SK-MEL-5 (cell line): ENCODE measurements at regions not wholly inside any gene's neighbourhood (a gene's known extent, or its start where the extent isn't known, plus 50 kb on each side); places are given as distances from the start of the nearest gene placed in this dataset.

Experiments used
- DNase-seq: peaks from one replicate; pipeline ENCODE4 v3.0.0-alpha.2; 2016; ENCODE audit warnings: low read depth, low spot score
- in situ Hi-C: cut with HindIII; loops from 2 replicates; pipeline ENCODE4 v1.10.0; 2016; ENCODE audit warnings: low sequenced_read_pairs, high pct_unique_total_duplicates, low pct_unique_long_range_greater_than_20kb

DNA sequence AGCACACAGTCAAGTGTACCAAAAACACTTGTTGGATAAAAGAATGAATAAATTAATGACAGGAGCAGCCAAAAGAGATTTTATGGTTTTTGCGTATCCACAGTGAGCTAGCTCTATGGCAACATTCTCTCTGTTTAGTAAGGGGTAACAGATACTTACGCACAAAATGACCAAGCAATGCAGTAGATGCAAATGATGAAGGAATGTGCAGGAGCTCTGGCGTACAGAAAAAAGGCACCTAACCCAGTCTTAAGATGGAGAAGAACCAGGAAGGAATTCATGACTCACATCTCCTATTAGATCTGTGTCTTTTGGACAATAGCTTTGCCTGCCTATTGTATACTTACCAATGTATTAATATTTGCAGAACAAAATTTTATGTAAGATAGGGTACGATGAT is 191.9 kb upstream of the PREP start:
- DNase-seq = no peak
- in situ Hi-C loops = no loop called here

DNA sequence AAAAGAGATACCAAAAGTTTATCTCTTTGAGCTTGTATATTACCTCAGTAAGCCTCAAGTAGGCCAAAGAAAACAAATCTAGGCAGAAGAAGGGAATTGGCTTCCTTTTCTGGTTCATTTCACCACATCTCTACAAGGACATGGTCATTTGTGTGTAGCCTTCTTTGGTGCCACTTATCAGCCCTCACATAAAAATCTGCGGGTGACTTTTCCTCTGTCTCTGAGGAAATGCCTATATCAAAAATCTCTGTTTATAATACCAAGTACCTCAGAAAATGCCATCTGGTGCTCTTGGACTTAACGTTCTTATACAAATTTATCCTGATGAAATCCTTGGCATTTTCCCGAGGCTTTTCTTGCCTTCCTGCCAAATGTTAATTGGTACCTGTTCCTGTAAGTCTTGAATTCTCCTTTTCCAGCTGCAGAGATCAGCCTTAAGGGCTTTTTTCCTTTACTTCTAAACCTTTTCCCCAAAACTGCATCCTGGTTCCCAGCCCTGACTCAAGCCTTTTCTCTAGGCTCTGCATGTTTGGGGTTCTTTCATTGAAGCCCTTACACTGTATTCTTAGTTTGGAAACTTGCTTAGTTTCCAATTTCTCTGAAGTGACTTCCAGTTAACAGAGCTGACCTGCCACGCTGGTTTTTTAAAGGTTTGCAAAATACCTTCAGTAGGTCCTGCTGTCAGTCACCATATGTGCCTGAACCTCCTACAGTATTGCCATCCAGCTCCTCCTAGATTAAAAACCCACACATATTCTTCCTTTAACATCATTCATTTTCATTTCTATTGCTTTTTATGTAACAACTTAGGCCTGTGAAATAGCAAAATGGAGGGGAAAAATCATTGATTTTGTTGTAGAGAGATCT is 191.2 kb upstream of the PREP start:
- DNase-seq = no peak
- in situ Hi-C loops = no loop called here

DNA sequence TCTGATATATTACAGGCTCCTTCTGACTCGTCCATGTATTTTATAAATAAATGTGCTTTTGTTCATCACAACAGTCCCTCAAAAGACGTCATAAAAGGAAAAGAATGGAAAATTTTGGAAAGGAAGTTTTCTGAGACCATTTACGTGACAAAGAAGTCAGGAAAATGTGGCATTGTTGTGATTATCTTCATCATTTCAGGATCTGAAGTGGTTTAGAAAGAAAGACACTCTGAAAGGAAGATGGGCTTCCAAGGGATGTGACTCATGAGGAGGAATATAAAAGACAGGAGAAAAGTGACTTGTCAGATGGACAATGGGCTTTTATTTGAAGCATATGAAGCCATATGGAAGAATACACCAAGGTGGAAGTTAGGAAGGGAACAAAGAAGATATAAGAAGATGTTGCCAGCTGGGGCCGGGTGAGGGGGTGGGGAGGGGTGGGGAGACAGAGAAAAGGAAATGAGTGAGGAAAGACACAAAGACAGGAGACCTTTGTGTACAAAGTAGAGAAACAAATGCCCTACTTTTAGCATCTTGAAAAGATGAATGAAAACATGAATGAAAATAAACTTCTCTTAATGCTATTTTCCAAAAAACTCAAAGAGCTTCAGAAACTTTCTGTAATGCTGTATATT is 190.3 kb upstream of the PREP start:
- in situ Hi-C loops = no loop called here
- peak; percentile 15 for DNase-seq

DNA sequence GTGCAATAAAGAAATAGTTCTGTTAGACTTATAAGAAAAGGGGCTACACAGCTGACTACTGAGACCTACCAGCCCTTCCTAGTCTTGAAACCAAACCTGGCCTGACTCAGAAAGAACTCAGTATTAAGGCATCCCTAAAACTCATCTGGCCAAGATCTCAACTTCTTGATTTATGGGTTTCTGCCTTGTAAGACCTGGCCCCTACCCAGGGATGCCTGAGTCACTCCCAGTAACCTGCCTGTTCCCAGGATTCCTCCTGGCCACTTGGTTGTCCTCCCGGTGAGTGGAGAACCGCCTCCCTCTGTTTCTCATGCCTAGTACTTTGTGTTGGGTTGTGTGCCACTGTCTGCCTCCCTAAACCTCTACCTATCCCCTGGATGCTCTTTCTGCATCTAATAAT is 189.4 kb upstream of the PREP start:
- no peak for DNase-seq
- in situ Hi-C loops = no loop called here

DNA sequence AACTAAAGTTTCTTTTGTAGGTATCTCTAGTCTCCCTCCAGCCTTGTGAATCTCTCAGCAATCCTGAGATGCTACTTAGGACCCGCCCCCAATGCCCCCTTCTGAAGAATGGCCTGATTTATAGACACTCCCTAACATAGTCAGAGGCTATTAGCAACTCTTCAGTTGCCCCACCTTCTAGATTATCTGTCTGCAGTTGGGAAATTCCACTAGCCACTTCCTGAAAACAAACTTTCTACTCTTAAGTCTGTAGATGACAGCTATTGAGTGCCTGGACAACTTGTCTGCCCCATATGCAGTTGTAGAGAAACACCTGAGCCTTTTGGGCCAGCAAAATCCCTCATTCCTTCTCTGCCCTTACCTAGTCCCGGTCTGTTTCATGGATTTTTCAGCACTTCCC is 188.2 kb upstream of the PREP start:
- DNase-seq = no peak
- in situ Hi-C loops = no loop called here

DNA sequence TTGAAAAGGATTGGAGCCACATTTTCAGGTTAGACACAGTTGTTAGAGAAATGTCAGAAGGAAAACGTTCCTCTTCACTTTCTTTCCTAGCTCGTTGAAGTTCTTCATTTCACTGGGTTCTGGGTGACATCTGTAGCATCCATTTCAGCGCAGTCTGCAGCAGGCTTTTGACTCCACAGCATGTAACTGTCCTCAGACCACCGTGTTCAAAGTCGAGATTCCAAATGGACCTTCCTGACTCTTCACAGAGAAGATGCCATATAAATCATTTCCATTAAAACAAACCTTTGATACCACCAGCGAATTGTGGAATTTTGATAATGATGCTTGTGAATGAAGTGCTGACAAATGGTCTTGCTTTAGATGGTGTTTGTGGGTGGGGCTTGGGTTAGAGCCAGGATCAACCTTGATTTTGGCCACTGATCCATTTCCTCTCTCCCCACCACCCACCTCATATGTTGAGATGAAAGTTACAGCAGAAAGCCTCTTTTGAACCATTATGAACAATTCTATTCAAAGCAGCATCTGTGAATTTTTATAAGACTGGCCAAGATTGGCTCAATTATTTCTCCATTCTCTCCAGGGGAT is 185.3 kb upstream of the PREP start:
- in situ Hi-C loops = no loop called here

DNA sequence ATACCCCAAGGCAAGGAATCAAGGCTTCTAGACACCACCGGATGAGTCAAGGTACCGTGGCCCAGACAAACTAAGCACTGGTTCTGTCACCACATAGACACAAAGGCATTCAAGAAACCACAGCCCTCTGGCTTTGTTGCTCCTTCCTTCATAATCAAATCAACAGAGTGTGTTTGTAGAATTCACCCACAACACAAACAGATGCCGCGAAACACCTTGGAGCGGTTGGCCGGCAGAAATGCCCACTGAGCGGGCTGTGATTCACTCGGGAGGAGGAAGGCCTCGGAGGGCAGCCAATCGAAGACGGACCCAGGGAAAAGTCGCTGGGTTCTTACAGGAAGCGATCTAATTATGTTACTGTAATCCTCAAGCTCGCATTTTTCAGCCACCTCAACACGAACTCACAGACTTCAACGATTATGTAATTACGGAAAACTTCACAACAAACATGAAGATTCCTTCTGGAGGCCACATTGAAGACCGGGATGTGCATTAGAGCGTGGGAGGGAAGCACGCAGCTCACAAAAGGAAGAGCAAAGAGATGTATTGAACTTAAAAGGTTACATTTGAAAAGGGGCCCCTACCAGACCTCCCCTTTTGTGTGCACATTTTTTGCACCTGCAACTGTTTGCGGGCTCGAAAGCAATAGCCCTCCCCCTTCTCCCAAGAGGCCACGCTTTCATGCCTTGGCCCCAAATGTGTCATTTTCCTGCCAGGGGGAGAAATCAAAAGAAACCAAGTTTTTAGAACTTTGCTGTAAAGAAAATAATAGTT is 184.7 kb upstream of the PREP start:
- in situ Hi-C loops = no loop called here
- DNase-seq = no peak

More for the DNA sequence above, 185.3 kb upstream of the PREP start:
- DNase-seq = no peak

DNA sequence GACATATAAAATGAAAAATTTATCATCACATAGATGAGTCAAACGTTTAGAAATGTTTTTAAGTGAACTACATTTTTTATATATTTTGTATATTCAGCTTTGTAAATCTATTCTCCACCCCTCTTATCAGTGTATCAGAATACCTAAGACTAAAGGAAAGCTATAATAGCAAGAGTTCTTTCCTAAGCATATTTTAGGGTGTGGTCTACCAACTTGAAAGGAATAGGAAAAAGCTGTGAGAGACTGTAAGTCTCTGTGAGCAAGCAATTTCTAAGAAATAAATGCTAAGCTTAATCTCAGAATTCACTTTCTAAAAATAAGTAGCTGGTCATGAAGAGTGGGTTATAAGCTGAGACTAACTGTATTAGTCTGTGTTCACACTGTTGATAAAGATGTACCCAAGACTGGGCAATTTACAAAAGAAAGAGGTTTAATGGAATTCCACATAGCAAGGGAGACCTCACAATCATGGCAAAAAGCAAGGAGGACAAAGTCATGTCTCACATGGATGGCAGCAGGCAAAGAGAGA is 175.4 kb upstream of the PREP start:
- in situ Hi-C loops = no loop called here
- DNase-seq = no peak

DNA sequence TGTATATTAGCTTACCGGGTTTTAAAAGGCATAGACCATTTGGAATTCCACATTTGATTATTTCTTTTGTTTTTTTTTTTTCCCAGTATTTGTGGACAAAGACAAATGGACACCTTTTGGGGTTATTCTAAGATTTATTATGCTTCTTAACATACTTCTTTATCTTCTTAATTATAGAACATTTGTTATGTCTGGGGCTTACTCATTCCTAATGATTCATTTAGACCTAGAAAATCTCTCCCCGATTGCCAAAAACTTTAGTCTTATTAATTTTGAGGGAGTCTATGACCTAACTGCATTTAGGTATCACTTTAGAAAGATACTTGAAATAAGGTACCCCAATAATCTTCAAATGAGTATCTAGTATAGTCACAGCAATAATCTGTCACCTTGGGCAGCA is 170.7 kb upstream of the PREP start:
- DNase-seq = no peak
- in situ Hi-C loops = no loop called here

DNA sequence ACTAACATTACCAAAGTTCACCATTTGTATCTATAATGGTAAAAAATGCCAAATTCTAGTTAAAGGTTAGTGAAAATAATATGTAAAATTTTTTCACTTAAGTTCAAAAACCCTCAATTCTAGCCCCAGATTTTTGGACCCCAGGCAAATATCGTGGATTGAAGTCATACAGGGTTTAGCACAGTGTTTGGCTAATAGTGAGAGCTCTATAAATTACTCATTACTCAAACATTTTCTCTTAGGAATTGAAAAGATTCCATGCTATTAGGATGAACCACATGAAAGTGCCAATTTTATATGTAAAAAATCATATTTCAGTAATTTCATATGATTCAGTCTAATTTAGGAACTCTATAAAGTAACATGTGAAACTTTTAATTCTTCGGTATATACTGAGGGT is 170.3 kb upstream of the PREP start:
- no peak for DNase-seq

DNA sequence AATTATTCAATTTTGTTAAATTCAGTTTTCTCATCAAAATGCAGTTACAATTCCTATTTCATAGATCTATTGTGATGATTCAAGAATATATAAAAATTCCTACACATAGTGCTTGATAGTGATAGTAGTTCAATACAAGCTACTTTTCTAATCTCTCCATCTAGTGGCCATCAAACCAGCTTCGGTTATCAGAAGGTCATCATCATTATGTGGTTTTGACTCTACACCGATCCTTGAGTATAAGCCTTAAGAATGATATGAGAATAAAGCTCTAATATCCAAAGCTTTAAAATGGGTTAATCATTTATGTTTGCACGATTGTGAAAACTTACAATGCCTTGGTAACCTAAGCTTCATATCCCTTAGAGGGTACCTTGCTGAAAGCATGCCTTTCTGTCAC is 167.5 kb upstream of the PREP start:
- no peak for DNase-seq
- in situ Hi-C loops = no loop called here

More for the DNA sequence above, 170.3 kb upstream of the PREP start:
- in situ Hi-C loops = no loop called here

DNA sequence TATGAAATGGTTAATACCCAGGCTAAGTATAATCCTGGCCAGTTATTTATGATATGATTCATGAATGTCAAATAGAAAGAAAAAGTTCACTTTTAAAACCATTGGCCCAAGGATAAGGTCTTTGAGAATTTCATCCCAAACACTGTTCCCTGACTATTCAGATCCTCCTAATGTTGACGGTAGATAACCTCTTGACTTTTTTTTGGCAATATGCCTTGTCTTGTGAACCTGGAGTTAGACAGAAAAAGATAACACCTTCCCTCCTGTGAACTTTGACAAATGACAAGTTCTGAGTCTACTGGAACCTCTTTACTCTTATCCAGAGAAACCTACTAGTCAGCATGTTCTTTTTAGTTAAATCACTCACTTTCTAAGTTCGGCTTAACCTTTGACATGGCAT is 166.8 kb upstream of the PREP start:
- in situ Hi-C loops = no loop called here

DNA sequence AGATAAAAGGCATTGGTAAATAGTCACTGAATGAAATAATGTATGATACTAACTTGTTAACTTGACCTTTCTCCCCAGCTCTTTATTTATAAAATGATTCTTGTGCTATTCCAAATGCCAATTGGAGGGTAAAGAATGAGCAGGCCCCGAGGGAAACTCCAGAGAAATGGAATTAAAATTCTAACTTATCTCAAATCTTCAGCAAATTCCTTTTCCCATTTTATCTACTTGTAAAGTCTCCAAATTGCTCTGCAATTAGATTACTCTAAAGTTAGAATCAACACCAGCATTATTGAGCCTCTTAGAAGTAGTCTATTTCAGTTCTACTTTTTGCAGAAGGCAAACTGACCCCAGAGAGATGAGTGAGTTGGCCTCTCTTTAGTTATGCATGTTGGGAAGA is 165.9 kb upstream of the PREP start:
- DNase-seq = no peak
- in situ Hi-C loops = no loop called here

More for the DNA sequence above, 166.8 kb upstream of the PREP start:
- no peak for DNase-seq

DNA sequence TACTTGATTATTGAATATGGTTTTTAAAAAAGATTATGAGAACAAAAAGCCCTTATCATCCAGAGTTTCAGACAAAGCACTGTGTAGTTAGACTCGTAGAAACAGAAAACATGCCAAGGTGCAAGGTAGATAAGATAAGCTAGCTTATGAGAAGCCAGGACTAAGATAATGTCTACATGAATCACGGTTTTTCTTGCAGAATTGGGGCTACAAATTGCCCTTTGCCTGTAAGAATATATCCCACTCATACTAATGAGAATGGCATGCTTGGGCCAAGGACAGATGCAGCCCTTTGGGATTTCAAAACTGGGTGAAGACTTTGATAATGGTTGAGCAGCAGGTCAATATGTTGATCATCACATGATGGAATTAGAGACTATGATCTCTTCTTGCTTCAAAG is 165.3 kb upstream of the PREP start:
- DNase-seq = no peak
- in situ Hi-C loops = no loop called here

DNA sequence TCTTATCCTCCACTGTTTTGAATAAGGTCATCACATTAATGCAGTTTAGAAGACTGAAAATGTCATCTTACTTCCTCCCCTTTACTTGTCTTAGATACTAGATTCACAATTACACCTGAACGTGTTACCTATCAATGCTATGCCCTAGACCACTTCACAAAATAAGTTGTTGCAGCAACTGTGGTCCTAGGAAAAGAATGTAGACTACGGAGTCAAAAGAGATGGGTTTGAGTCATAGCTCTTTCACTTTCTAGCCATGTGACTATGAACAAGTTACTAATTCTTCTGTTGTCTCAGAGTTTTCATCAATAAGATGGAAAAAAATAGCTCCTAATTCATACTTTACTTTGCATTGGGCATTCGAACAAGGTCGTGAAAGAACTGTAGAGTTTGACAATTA is 164.3 kb upstream of the PREP start:
- no peak for DNase-seq
- in situ Hi-C loops = no loop called here

DNA sequence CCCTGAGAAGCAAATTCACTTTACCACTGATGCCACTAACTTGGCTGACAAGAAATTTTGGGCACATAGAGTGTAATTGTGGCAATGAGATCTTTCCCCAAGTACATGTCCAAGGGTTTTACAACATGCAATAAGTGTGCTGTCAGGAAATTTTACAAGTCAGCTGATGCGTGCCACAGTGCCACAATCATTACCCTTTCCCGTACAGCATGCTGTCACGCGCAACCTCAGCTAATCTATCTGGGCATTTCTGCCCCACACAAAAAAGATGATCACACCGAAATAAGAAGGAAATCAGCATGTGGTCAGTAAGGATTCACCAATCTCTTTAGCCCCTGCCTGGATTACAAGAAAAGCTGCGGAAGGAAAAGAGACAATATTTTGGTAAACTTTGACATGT is 163.6 kb upstream of the PREP start:
- DNase-seq = no peak
- in situ Hi-C loops = no loop called here

DNA sequence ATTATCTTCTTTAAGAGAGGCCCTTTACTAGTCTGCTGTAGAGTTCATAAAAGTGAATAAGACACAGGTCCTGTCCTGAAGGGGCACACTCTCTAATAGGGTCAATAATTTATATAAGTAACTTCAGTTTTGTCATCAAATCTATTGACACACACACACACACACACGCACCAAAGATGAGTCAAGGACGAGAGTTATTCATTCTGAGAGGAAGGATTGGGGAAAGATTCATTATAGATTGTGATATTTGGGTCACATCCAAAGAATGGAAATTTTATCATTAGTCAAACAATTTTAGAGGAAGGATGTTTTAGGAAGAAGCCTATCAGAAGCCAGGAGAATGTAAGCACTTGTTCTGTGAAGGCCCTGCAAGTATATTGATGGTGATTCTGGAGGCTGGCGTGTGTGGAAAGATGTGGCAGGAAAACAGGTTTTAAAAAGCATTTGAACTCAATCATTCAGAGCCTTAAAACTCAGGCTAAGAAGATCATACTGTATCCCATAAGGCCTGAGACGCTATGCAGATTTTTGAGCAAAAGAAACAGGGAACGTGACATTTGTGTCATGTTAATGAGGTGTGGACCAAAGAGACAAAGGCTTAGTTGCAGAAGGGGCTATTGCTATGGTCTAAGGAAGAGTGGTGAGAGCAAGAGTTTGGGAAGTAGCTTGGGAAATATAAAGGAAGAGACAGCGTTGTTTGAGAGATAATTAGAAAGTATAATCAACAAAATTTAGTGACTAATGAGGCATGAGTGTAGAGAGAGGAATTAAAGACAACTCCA is 161.4 kb upstream of the PREP start:
- in situ Hi-C loops = no loop called here
- no peak for DNase-seq
